NOMO-1 treated with DMSO at 0.1 percent for 48 hours (cell line): ENCODE measurements at regions not wholly inside any gene's neighbourhood (a gene's known extent, or its start where the extent isn't known, plus 50 kb on each side); places are given as distances from the start of the nearest gene placed in this dataset.
A peak's percentile ranks its signal among the peaks of the same experiment; 100 is the strongest.
"Not testable (repeated sequence)": the region's sequence is repeated elsewhere in the genome, so short reads cannot be mapped to it uniquely, and the experiment has no call there.

ENCODE experiments used
- DNase-seq: peaks from one replicate; lab custom pipeline; 2025; ENCODE audit not compliant: unreplicated experiment; lab: John Stamatoyannopoulos, UW

DNA sequence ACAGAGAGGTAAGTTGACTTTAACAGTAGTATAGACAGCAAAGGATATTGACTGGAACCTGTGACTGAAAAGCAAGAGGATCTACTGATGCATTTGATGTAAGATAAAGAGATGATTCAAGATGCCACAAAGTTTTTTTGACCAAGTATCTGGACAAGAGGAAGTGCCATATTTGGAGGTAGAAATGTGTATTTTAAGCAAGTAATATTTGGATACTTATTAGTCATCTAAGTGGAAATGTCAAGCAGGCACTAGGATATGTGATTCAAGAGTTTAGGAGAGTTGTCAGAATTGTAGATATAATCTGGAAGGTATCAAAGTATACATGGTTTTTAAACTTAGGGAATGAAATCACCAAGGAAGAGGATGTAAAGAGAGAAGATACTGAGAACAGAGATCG is 686.1 kb upstream of the CHD1 start:
- DNase-seq = no peak

GRCh38 chr5:99607124-99607523 is 678.3 kb upstream of the CHD1 start:
- DNase-seq = no peak

DNA sequence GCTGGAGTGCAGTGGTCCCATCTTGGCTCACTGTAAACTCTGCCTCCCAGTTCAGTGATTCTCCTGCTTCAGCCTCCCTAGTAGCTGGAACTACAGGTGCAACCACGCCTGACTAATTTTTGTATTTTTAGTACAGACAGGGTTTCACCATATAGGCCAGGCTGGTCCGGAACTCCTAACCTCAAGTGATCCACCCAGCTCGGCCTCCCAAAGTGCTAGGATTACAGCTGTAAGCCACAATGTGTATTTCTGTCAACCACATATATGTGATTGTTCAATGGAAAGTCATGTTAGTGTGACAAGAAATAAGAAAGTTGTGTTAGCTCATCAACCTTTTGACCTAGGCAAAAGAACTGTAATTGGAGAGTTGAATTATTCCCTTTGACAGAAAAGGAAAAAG is 677.1 kb upstream of the CHD1 start:
- peak; percentile 77 for DNase-seq

DNA sequence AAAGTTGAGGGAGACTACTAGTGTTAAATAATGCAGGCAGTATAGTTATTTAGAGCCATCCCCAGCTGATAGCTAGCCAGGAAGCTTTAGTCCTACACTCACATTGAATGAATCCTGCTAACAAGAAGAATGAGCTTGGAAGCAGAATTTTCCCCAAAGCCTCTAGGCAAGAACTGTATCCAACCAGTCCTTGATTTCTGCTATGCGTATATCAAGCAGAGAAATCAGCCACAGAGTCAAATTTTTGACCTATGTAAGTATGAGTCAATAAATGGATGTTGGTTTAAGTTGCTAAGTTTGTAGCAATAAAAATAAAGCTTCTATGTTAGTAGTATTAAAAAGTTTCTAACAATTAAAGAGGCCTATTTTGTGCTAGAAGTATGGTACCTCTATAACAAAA is 672.1 kb upstream of the CHD1 start:
- no peak for DNase-seq

DNA sequence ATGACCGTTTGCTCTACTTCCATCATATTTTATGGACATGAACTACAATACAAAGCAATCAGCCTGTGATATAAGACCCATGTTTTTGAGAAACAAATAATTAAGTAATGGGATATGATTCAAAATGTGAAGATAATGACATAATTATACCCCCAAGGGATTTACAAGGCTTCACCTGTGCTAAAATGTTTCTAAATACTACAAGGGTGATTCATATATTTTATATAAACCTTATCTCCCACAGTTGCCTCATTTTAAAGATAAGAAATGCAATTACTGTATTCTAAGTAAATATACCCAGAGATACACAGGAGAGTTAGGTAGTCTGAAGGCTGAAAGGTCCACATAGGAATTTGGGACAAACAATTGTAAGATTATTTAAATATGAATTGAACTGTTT is 662.0 kb upstream of the CHD1 start:
- no peak for DNase-seq

DNA sequence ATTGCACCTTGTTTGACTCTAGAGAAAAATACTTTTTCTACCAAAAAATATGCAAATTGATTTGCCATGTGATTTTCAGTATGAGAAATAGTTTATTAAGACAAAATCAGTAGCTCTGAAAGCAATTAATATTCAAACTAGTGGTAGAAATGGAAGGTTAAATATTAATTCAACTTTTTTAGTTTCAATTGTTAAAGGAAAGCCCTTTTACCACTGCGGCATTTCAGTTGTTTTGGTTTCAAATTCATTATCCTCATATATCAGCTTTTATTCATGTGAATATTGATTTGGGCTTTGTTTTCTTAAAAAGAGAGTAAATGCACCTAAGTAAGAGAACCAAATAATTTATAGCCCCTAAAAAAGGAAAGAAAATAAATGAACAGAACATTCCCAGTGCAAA is 660.6 kb upstream of the CHD1 start:
- DNase-seq = no peak

DNA sequence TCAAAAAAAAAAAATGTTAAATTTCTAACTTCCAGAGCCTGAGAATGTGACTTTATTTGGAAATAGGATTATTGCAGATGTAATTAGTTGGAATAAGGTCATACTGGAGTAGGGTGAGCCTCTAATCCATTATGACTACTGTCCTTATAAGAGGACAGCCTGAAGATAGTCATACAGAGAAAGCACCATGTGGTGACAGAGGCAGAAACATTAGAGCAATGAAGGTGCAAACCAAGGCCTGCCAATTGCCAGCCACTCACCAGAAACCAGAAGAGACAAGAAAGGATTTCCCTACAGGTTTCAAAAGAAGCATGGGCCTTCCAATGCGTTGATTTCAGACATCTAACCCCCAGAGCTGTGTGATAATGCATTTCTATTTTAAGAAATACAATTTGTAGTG is 659.2 kb upstream of the CHD1 start:
- DNase-seq = no peak

DNA sequence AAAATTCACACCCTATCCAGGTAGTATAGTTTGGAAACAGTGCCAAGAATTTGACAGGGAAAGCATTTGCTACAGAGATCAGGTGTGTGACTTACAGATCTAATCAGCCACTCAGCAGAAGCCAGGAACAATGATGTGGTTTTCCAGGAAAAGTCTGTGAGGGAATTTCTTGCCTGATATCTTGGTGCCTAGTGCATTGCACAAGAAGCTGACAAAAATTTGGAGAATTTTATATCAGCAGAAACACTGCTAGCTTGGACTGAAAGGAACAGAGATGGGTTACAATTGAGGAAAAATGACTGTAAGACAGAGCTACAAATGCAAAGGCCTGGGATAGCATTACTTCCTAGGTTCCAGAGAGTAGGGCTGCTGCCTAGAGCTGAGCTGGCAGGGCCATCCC is 658.1 kb upstream of the CHD1 start:
- DNase-seq = no peak

GRCh38 chr5:99581204-99581603 is 652.4 kb upstream of the CHD1 start:
- not testable (repeated sequence) for DNase-seq

DNA sequence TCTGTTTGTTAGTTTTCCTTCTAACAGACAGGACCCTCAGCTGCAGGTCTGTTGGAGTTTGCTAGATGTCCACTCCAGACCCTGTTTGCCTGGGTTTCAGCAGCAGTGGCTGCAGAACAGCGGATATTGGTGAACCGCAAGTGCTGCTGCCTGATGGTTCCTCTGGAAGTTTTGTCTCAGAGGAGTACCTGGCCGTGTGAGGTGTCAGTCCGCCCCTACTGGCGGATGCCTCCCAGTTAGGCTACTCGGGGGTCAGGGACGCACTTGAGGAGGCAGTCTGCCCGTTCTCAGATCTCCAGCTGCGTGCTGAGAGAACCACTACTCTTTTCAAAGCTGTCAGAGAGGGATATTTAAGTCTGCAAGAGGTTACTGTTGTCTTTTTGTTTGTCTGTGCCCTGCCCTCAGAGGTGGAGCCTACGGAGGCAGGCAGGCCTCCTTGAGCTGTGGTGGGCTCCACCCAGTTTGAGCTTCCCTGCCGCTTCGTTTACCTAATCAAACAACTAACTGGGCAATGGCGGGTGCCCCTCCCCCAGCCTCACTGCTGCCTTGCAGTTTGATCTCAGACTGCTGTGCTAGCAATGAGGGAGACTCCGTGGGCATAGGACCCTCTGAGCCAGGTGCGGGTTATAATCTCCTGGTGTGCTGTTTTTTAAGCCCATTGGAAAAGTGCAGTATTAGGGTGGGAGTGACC is 634.3 kb upstream of the CHD1 start:
- not testable (repeated sequence) for DNase-seq

DNA sequence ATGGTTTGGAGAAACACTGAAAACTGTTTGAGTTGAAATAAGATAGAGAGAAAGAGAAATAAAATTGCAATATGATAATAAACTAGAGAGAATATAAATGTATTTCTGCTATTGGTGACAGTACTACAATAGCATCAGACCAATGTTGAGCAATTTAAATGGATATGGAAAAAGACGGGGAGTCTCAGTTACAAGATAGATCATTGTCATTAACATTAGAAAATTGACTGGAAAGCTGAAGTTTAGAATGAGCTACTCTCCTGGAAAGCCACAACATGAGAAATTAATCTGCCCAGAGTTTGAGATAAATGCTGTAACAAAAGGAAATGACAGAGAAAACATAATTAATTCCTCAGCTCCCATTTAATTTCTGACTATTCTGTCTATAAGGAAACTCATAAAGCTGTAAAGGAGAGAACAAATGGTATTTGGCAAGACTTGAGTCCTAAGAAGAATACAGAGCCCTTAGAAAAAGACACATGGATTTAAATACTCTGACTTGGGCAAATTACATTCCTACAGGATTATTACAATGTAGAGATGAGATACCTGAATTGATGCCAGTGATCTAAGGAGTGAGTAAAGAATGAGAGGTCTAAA is 624.5 kb upstream of the CHD1 start:
- no peak for DNase-seq

GRCh38 chr5:99544356-99544755 is 615.5 kb upstream of the CHD1 start:
- DNase-seq = no peak

DNA sequence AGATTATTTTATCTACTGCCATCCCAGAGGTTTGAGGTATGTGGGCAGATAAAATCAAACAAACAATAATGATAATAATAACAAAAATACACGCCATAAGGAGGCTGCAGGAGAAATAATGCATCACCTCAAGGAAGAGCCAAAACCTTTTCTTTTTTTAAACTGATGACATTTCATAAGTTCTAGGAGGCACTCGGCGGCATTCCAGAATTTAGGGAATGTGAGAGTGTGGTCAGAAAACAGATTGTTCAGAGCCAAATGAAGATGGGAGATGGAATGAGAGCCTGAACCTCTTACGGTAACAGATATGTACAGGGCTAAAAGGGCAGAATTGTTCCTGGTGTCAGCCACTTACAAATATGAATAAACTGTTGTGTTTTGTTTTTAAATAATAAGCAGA is 615.0 kb upstream of the CHD1 start:
- DNase-seq = no peak

DNA sequence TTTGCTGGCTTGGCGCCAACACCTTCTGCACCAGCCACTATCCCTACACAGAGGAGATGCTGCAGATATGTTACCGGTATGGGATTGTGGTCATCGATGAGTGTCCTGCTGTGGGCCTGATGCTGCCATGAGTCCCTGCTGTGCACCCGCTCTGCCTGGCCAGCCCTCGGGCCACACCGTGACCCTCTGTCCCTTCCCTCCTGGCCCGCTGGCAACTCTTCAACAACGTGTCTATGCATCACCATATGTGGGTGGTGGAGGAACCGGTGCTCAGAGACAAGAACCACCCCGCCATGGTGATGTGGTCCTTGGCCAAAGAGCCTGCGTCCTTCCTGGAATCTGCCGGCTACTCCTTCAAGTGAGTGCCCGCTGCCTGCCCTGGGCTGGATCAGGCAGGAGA is 605.4 kb upstream of the CHD1 start:
- DNase-seq = not testable (repeated sequence)

- DNase-seq = not testable (repeated sequence)
These were observed 592.9 kb upstream of the CHD1 start for GRCh38 chr5:99521666-99522065.

- DNase-seq = not testable (repeated sequence)
These were observed 587.2 kb upstream of the CHD1 start for GRCh38 chr5:99515864-99516490.

DNA sequence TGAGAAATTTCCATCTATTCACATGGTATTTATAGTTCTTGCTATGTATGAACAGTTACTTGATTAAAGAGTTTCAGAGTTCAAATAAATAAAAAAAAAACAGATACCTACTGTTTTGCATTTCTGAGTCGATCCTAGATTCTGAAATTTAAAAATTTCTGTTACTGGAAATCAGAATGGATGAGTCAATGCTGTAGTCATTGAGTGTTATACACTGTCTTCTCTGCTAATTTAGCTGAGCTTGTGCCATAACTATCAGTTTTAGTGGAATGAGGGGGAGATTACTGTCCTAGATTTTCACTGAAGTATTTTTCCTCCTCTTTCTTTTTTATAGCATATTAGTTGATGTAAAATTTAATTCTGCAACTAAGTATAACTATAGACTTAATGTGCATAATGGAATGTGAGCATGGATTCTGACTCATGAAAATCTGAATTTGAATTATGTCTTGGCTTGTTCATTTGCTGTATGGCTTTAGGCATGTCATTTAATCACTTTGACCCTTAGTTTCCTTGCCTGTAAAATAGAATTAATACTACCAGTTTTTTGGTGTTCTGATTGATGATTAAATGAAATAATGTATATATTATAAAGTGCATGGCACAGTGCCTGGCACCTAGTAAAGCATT is 581.5 kb upstream of the CHD1 start:
- not testable (repeated sequence) for DNase-seq

DNA sequence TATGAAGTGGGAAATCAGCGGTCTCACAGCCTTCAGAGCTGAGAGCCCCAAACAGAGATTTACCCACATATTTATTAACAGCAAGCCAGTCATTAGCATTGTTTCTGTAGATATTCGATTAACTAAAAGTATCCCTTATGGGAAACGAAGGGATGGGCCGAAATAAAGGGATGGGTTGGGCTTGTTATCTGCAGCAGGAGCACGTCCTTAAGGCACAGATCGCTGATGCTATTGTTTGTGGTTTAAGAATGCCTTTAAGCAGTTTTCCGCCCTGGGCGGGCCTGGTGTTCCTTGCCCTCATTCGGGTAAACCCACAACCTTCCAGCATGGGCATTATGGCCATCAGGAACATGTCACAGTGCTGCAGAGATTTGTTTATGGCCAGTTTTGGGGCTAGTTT is 580.3 kb upstream of the CHD1 start:
- DNase-seq = not testable (repeated sequence)

- DNase-seq = not testable (repeated sequence)
These were observed 566.6 kb upstream of the CHD1 start for GRCh38 chr5:99495456-99495855.

- not testable (repeated sequence) for DNase-seq
These were observed 549.6 kb upstream of the CHD1 start for GRCh38 chr5:99478450-99478849.

GRCh38 chr5:99473328-99473727 is 544.5 kb upstream of the CHD1 start:
- DNase-seq = not testable (repeated sequence)

DNA sequence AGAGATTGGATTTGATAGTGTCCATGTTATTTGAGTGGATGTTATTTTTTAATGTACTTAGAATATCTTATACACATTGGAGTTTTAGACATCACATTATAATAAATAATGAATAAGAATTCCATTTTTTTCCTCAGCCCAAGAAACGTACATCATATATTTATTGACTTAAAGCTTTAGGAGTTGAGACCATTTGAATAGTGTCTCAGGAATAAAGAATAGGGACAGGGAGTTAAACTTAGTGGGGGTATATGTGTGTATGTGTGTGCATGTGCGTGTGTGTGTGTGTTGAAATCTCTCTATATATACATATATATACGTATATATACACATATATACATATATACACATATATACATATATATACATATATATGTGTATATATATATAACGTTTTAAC is 542.9 kb upstream of the CHD1 start:
- not testable (repeated sequence) for DNase-seq
